ENCODE measurements at regions not wholly inside any gene's neighbourhood (a gene's known extent, or its start where the extent isn't known, plus 50 kb on each side); places are given as distances from the start of the nearest gene placed in this dataset.

DNA sequence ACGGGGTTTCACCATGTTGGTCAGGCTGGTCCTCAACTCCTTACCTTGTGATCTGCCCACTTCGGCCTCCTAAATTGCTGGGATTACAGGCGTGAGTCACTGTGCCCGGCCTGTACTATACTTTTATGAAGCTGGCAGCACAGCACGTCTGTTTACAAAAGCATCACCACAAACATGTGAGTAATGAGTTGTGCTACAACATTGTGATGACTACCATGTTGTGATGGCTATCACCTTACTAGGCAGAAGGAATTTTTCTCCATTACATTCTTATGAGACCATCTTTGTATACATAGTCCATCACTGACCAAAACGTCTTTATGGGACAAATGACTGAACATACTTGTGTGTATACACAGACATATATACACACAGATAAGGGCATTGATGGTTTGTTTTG lies 1019.0 kb downstream of the CDH18 start:
- TF ChIP-seq EZH2phosphoT487 (IDR thresholded peaks at IDR 0.05; ENCODE audit: insufficient read depth, low read depth), result no peak
- TF ChIP-seq EZH2 (IDR thresholded peaks at IDR 0.05; ENCODE audit: insufficient read depth, poor library complexity, severe bottlenecking), result no peak
- Histone ChIP-seq H3K9me2 (ENCODE audit: insufficient read depth) (no peaks in the 10 kb centered on the region), H3F3A (ENCODE audit: insufficient read depth) (no peaks in the 10 kb centered on the region), H3K9me3 (ENCODE audit: low read depth) (no peaks in the 10 kb centered on the region), H3K4me2 (ENCODE audit: unreplicated experiment) (no peak overlapping the region), H3K27ac (no peak overlapping the region), H3K27me3 (replicated peaks; ENCODE audit: insufficient read depth) (no peaks in the 10 kb centered on the region), H2AFZ (no peak overlapping the region), H3K36me3 (ENCODE audit: low read depth) (no peaks in the 10 kb centered on the region), H3K4me3 (no peak overlapping the region), H3K4me1 (ENCODE audit: insufficient read depth) (no peaks in the 10 kb centered on the region), H4K20me1 (ENCODE audit: insufficient read depth) (no peaks in the 10 kb centered on the region), H3K9ac (no peak overlapping the region), H3K79me2 (ENCODE audit: insufficient read depth) (no peaks in the 10 kb centered on the region)
- in situ Hi-C loops (cut with MboI), result no loop called here
- DNase-seq, result no peak
- WGBS, 2 experiments (ENCODE audit: low coverage in 1 of 2, low lambda C conversion rate in 2 of 2, missing lambda C conversion rate in 2 of 2), result 37 to 38% methylated on average over 5 to 6 of the region's 6 CpGs

DNA sequence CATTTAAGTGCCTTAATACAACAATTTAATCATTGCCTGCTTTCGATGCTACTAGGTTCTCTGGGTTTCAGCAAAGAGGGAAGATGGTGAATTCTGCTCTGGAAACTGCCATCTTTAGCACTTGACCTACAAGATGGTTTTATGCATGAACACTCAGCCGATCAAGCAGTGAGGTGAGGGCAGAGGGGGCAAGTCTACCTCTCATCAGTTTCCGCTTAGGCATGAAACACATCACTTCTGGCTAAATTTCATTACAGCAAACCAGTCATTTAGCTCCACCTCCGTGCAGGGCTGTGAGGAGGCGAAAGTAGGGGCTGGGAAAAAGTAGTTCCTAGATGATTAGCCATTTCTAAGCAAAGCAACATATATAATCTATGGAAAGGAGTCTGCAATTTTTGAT lies 1018.0 kb downstream of the CDH18 start:
- 10% methylated on average over 5 of the region's 5 CpGs for WGBS, 2 experiments (ENCODE audit: low coverage in 1 of 2, low lambda C conversion rate in 2 of 2, missing lambda C conversion rate in 2 of 2)
- no peaks in the 10 kb centered on the region for H3F3A ChIP-seq (ENCODE audit: insufficient read depth)
- no peaks in the 10 kb centered on the region for H4K20me1 ChIP-seq (ENCODE audit: insufficient read depth)
- no peaks in the 10 kb centered on the region for H3K36me3 ChIP-seq (ENCODE audit: low read depth)
- no peak overlapping the region for H3K4me3 ChIP-seq
- TF ChIP-seq EZH2 (IDR thresholded peaks at IDR 0.05; ENCODE audit: insufficient read depth, poor library complexity, severe bottlenecking) (no peak), EZH2phosphoT487 (IDR thresholded peaks at IDR 0.05; ENCODE audit: insufficient read depth, low read depth) (no peak)
- DNase-seq, result no peak
- in situ Hi-C loops (cut with MboI), result no loop called here
- H3K9me2 ChIP-seq (ENCODE audit: insufficient read depth), result no peaks in the 10 kb centered on the region
- no peaks in the 10 kb centered on the region for H3K79me2 ChIP-seq (ENCODE audit: insufficient read depth)
- no peaks in the 10 kb centered on the region for H3K9me3 ChIP-seq (ENCODE audit: low read depth)
- H3K27me3 ChIP-seq (replicated peaks; ENCODE audit: insufficient read depth), result no peaks in the 10 kb centered on the region
- H3K4me1 ChIP-seq (ENCODE audit: insufficient read depth), result no peaks in the 10 kb centered on the region
- H3K27ac ChIP-seq, result no peak overlapping the region
- no peak overlapping the region for H2AFZ ChIP-seq
- H3K9ac ChIP-seq, result no peak overlapping the region
- H3K4me2 ChIP-seq (ENCODE audit: unreplicated experiment), result no peak overlapping the region

DNA sequence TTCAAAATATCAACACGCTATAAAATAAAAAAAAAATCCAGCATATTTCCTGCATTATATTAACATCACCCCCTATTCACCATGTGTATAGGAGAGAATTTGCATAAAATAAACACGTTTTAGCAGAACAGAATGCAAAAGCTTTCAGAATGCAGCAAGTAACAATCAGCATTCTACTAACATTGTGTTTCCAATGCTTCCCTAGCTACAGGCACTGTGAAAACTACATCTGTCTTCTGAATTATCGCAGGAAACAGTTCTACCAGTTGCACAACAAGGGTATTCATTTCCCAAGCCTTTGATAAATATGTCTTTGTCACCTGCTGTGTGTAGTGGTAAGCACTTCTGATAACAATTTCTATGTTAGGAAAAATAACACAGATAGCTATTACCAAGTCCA lies 1015.8 kb downstream of the CDH18 start:
- Histone ChIP-seq H3K9me2 (ENCODE audit: insufficient read depth) (no peaks in the 10 kb centered on the region), H3K79me2 (ENCODE audit: insufficient read depth) (no peaks in the 10 kb centered on the region), H3K4me3 (no peak overlapping the region), H3K9ac (no peak overlapping the region), H4K20me1 (ENCODE audit: insufficient read depth) (no peaks in the 10 kb centered on the region), H3K27me3 (replicated peaks; ENCODE audit: insufficient read depth) (no peaks in the 10 kb centered on the region), H3K36me3 (ENCODE audit: low read depth) (no peaks in the 10 kb centered on the region), H3K27ac (no peak overlapping the region), H3K4me1 (ENCODE audit: insufficient read depth) (no peaks in the 10 kb centered on the region), H3F3A (ENCODE audit: insufficient read depth) (no peaks in the 10 kb centered on the region), H2AFZ (no peak overlapping the region), H3K9me3 (ENCODE audit: low read depth) (no peaks in the 10 kb centered on the region), H3K4me2 (ENCODE audit: unreplicated experiment) (no peak overlapping the region)
- no peak for DNase-seq
- in situ Hi-C loops (cut with MboI), result no loop called here
- WGBS, 2 experiments (ENCODE audit: low coverage in 1 of 2, low lambda C conversion rate in 2 of 2, missing lambda C conversion rate in 2 of 2), result 17 to 19% methylated on average over 3 of the region's 3 CpGs
- no peak for TF ChIP-seq EZH2 (IDR thresholded peaks at IDR 0.05; ENCODE audit: insufficient read depth, poor library complexity, severe bottlenecking)
- no peak for TF ChIP-seq EZH2phosphoT487 (IDR thresholded peaks at IDR 0.05; ENCODE audit: insufficient read depth, low read depth)

DNA sequence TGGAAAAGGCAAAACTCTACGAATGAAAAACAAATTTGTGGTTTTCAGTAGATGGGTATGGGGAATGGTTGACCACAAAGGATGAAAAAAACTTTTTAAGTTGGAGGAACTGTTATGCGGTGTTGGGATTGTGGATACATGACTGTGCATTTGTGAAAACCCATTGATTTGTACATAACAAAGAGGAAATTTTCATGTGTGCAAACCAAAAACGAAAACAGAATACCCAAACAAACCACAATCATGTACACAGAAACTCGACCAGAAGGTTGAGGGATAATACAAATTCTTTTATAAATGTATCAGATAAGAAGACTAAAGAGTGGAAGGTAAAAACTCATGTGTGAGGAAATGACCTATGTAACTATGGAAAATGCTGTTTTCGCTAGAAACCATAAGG lies 1012.4 kb downstream of the CDH18 start:
- no peaks in the 10 kb centered on the region for H3K9me3 ChIP-seq (ENCODE audit: low read depth)
- WGBS, 2 experiments (ENCODE audit: low coverage in 1 of 2, low lambda C conversion rate in 2 of 2, missing lambda C conversion rate in 2 of 2), result 23 to 24% methylated on average over 5 of the region's 5 CpGs
- H3K9me2 ChIP-seq (ENCODE audit: insufficient read depth), result no peaks in the 10 kb centered on the region
- no peak overlapping the region for H3K4me3 ChIP-seq
- DNase-seq, result no peak
- no peak overlapping the region for H3K27ac ChIP-seq
- H3K4me2 ChIP-seq (ENCODE audit: unreplicated experiment), result no peak overlapping the region
- H3K79me2 ChIP-seq (ENCODE audit: insufficient read depth), result no peaks in the 10 kb centered on the region
- H3K9ac ChIP-seq, result no peak overlapping the region
- H3K27me3 ChIP-seq (replicated peaks; ENCODE audit: insufficient read depth), result no peaks in the 10 kb centered on the region
- no peaks in the 10 kb centered on the region for H3F3A ChIP-seq (ENCODE audit: insufficient read depth)
- in situ Hi-C loops (cut with MboI), result no loop called here
- no peaks in the 10 kb centered on the region for H4K20me1 ChIP-seq (ENCODE audit: insufficient read depth)
- H2AFZ ChIP-seq, result no peak overlapping the region
- H3K4me1 ChIP-seq (ENCODE audit: insufficient read depth), result no peaks in the 10 kb centered on the region
- no peaks in the 10 kb centered on the region for H3K36me3 ChIP-seq (ENCODE audit: low read depth)
- no peak for TF ChIP-seq EZH2 (IDR thresholded peaks at IDR 0.05; ENCODE audit: insufficient read depth, poor library complexity, severe bottlenecking)

DNA sequence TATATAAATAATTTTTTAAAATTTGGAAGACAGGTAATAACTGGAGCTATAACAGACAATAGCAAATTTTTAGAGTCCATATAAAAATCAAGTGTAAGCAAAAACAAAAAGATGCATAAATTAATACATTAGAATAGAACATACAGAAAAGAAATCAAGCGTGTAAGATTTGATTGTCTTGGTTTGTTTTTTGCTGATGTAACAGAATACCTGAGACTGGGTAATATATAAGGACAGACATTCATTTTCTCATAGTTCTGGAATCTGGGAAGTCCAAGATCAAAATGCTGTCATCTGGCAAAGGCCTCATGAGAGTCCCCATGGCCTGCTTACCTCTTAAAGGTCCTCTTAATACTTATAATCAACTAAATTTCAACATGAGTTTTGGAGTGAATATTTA lies 1010.1 kb downstream of the CDH18 start:
- no peaks in the 10 kb centered on the region for H3F3A ChIP-seq (ENCODE audit: insufficient read depth)
- no peaks in the 10 kb centered on the region for H3K9me3 ChIP-seq (ENCODE audit: low read depth)
- no peaks in the 10 kb centered on the region for H3K79me2 ChIP-seq (ENCODE audit: insufficient read depth)
- H4K20me1 ChIP-seq (ENCODE audit: insufficient read depth), result no peaks in the 10 kb centered on the region
- in situ Hi-C loops (cut with MboI), result no loop called here
- no peaks in the 10 kb centered on the region for H3K27me3 ChIP-seq (replicated peaks; ENCODE audit: insufficient read depth)
- WGBS, 2 experiments (ENCODE audit: low coverage in 1 of 2, low lambda C conversion rate in 2 of 2, missing lambda C conversion rate in 2 of 2), result 31 to 43% methylated on average over 1 of the region's 1 CpG
- no peak overlapping the region for H3K4me3 ChIP-seq
- H2AFZ ChIP-seq, result no peak overlapping the region
- no peak for DNase-seq
- no peak overlapping the region for H3K9ac ChIP-seq
- TF ChIP-seq EZH2phosphoT487 (IDR thresholded peaks at IDR 0.05; ENCODE audit: insufficient read depth, low read depth) (no peak), EZH2 (IDR thresholded peaks at IDR 0.05; ENCODE audit: insufficient read depth, poor library complexity, severe bottlenecking) (no peak)
- H3K4me1 ChIP-seq (ENCODE audit: insufficient read depth), result no peaks in the 10 kb centered on the region
- H3K4me2 ChIP-seq (ENCODE audit: unreplicated experiment), result no peak overlapping the region
- no peaks in the 10 kb centered on the region for H3K36me3 ChIP-seq (ENCODE audit: low read depth)
- H3K9me2 ChIP-seq (ENCODE audit: insufficient read depth), result no peaks in the 10 kb centered on the region
- no peak overlapping the region for H3K27ac ChIP-seq
